ENCODE measurements at regions not wholly inside any gene's neighbourhood (a gene's known extent, or its start where the extent isn't known, plus 50 kb on each side); places are given as distances from the start of the nearest gene placed in this dataset.

GRCh38 chr6:99187429-99187828, 162.0 kb downstream of the FAXC start:
- no peaks in the 10 kb centered on the region for H3K4me1 ChIP-seq
- no peak for DNase-seq (ENCODE audit: low spot score in 2 of 2)
- no peaks in the 10 kb centered on the region for H3K27me3 ChIP-seq
- no peaks in the 10 kb centered on the region for H3K36me3 ChIP-seq
- intact Hi-C loops (cut with DNase I; ENCODE audit: low total_unique reads), result no loop called here
- TF ChIP-seq CTCF (IDR thresholded peaks at IDR 0.05) (no peak), POLR2AphosphoS5 (IDR thresholded peaks at IDR 0.05) (no peak), POLR2A (IDR thresholded peaks at IDR 0.05) (no peak)
- H3K27ac ChIP-seq, result no peak overlapping the region
- H3K4me3 ChIP-seq, result no peak overlapping the region
- H3K9me3 ChIP-seq, result no peaks in the 10 kb centered on the region

DNA sequence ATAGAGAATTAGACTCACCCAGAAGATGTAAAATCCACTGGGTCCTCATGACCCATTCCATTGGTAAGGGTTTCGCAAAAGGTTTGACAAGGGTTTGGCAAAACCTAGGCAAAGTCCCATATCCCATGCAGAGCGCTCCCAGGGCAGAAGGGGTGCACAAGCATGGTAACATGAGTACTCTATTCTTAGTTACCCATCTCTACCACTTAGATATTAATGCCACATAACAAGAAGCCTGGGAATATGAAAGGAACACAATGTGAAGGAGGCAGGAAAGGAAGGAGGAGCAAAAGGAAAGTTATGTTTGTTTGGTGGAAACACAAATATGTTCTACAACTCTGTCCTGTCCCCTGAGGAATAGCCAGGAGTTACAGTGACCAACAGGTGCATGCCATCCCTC, 163.1 kb downstream of the FAXC start:
- no peak for DNase-seq (ENCODE audit: low spot score in 2 of 2)
- peaks cover 0 to 1% of the 10 kb centered on the region in 2 donors for H3K9me3 ChIP-seq
- intact Hi-C loops (cut with DNase I; ENCODE audit: low total_unique reads), result no loop called here

GRCh38 chr6:99185525-99185924, 163.9 kb downstream of the FAXC start:
- intact Hi-C loops (cut with DNase I; ENCODE audit: low total_unique reads), result no loop called here
- no peak for TF ChIP-seq POLR2AphosphoS5 (IDR thresholded peaks at IDR 0.05)
- no peak for TF ChIP-seq CTCF (IDR thresholded peaks at IDR 0.05)
- TF ChIP-seq POLR2A (IDR thresholded peaks at IDR 0.05), result no peak
- Histone ChIP-seq H3K4me1 (no peaks in the 10 kb centered on the region), H3K27ac (no peak overlapping the region), H3K27me3 (no peaks in the 10 kb centered on the region), H3K36me3 (no peaks in the 10 kb centered on the region), H3K9me3 (peaks cover 0 to 10% of the 10 kb centered on the region in 2 donors), H3K4me3 (no peak overlapping the region)
- no peak for DNase-seq (ENCODE audit: low spot score in 2 of 2)

More for the DNA sequence above, 163.1 kb downstream of the FAXC start:
- H3K27me3 ChIP-seq, result no peaks in the 10 kb centered on the region
- H3K4me3 ChIP-seq, result no peak overlapping the region
- TF ChIP-seq CTCF (IDR thresholded peaks at IDR 0.05), result no peak
- TF ChIP-seq POLR2AphosphoS5 (IDR thresholded peaks at IDR 0.05), result no peak
- TF ChIP-seq POLR2A (IDR thresholded peaks at IDR 0.05), result no peak
- H3K36me3 ChIP-seq, result no peaks in the 10 kb centered on the region
- H3K27ac ChIP-seq, result no peak overlapping the region
- H3K4me1 ChIP-seq, result no peaks in the 10 kb centered on the region

DNA sequence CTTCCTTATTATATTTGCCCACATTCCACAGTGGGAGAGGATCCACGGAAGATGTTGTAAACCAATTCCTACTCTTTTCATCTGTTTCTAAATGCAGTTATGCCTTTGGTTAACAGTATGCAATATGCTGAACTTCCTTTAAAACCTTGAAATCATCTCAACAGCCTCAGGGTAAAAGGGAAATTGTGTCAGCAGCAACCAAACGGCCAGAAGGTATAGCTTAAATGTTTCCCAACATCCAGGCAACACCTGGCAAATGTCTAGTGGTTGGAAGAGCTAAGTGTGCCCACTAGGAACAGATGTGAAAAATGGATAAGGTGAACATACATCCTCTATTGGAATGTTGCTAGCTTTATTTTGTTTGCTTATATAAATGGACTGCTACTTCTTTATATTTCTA, 164.8 kb downstream of the FAXC start:
- no peak for DNase-seq (ENCODE audit: low spot score in 2 of 2)
- H3K9me3 ChIP-seq, result peaks cover 0 to 16% of the 10 kb centered on the region in 2 donors
- no peak for TF ChIP-seq POLR2A (IDR thresholded peaks at IDR 0.05)
- no peak for TF ChIP-seq CTCF (IDR thresholded peaks at IDR 0.05)
- TF ChIP-seq POLR2AphosphoS5 (IDR thresholded peaks at IDR 0.05), result no peak
- H3K36me3 ChIP-seq, result no peaks in the 10 kb centered on the region
- intact Hi-C loops (cut with DNase I; ENCODE audit: low total_unique reads), result no loop called here
- no peak overlapping the region for H3K4me3 ChIP-seq
- H3K27ac ChIP-seq, result no peak overlapping the region
- no peaks in the 10 kb centered on the region for H3K27me3 ChIP-seq
- H3K4me1 ChIP-seq, result no peaks in the 10 kb centered on the region

GRCh38 chr6:99183066-99183465, 166.4 kb downstream of the FAXC start:
- intact Hi-C loops (cut with DNase I; ENCODE audit: low total_unique reads), result no loop called here
- TF ChIP-seq POLR2A (IDR thresholded peaks at IDR 0.05) (no peak), POLR2AphosphoS5 (IDR thresholded peaks at IDR 0.05) (no peak), CTCF (IDR thresholded peaks at IDR 0.05) (no peak)
- H3K4me3 ChIP-seq, result no peak overlapping the region
- H3K9me3 ChIP-seq, result peaks cover 0 to 16% of the 10 kb centered on the region in 2 donors
- no peaks in the 10 kb centered on the region for H3K36me3 ChIP-seq
- no peaks in the 10 kb centered on the region for H3K27me3 ChIP-seq
- H3K27ac ChIP-seq, result no peak overlapping the region
- DNase-seq (ENCODE audit: low spot score in 2 of 2), result no peak
- no peaks in the 10 kb centered on the region for H3K4me1 ChIP-seq

Measured in breast epithelium (tissue), 4 donors.